Lung (tissue), 11 donors: ENCODE measurements at regions not wholly inside any gene's neighbourhood (a gene's known extent, or its start where the extent isn't known, plus 50 kb on each side); places are given as distances from the start of the nearest gene placed in this dataset.

ENCODE experiments used
- ATAC-seq: fragments of 200-7000 bp; cut with Tn5 transposase; one replicate; pipeline ENCODE4 v1.9.1; 2020; ENCODE audit warnings: moderate number of reproducible peaks; ENCODE audit not compliant: insufficient read depth, low FRiP score
- DNase-seq, 3 donors: peaks; one replicate each; pipeline ENCODE4 v3.0.0-alpha.2; 2013 to 2017
- H3K27ac ChIP-seq, 2 donors: one replicate each; pipeline ENCODE4 v1.5.1; 2013; ENCODE audit warnings: mild to moderate bottlenecking in 2 of 2, moderate library complexity in 2 of 2, control low read depth in 1 of 2, inconsistent platforms in 1 of 2, low read depth in 1 of 2, low read length in 1 of 2
- H3K27me3 ChIP-seq, 3 donors: one replicate each; pipeline ENCODE4 v1.5.1; 2013; ENCODE audit warnings: low read length in 2 of 3; ENCODE audit not compliant: control insufficient read depth in 3 of 3, insufficient read depth in 3 of 3
- H3K36me3 ChIP-seq, 4 donors: one replicate each; pipeline ENCODE4 v1.5.1; 2013; ENCODE audit warnings: low read length in 4 of 4, mild to moderate bottlenecking in 1 of 4, moderate library complexity in 1 of 4; ENCODE audit not compliant: control insufficient read depth in 4 of 4, insufficient read depth in 4 of 4
- H3K4me1 ChIP-seq, 5 donors: one replicate each; pipeline ENCODE4 v1.5.1; 2013; ENCODE audit warnings: low read length in 5 of 5, mild to moderate bottlenecking in 2 of 5, moderate library complexity in 1 of 5; ENCODE audit not compliant: control insufficient read depth in 5 of 5, insufficient read depth in 5 of 5
- H3K4me3 ChIP-seq: one replicate; pipeline ENCODE4 v1.5.1; 2013; ENCODE audit warnings: mild to moderate bottlenecking, control low read depth, moderate library complexity
- H3K9ac ChIP-seq, 2 donors: one replicate each; pipeline ENCODE4 v1.5.1; 2013; ENCODE audit warnings: low read length in 2 of 2, control low read depth in 1 of 2; ENCODE audit not compliant: insufficient read depth in 1 of 2
- H3K9me3 ChIP-seq, 4 donors: one replicate each; pipeline ENCODE4 v1.5.1; 2013; ENCODE audit warnings: low read length in 3 of 4, mild to moderate bottlenecking in 1 of 4, moderate library complexity in 1 of 4; ENCODE audit not compliant: control insufficient read depth in 4 of 4, insufficient read depth in 3 of 4
- WGBS, 2 donors: extraction: QIAGEN DNeasy Blood & Tissue Kit; methylation state at CpG; one replicate each; pipeline ENCODE4 v1.1.7; 2013; 5-methylcytosine and 5-hydroxymethylcytosine counted together
- TF ChIP-seq, protein P1 (sequence below): IDR thresholded peaks from 2 replicates; pipeline ENCODE4 v1.5.1; 2012; ENCODE audit warnings: mild to moderate bottlenecking; ENCODE audit errors: control extremely low read depth, extremely low read depth
- donor health status: control.
- donor health status: control.
- donor health status: Bipolar disorder and iron deficiency.
- donor health status: healthy.
- donor health status: DM: yes; HTN: yes; CAD: no.

DNA sequence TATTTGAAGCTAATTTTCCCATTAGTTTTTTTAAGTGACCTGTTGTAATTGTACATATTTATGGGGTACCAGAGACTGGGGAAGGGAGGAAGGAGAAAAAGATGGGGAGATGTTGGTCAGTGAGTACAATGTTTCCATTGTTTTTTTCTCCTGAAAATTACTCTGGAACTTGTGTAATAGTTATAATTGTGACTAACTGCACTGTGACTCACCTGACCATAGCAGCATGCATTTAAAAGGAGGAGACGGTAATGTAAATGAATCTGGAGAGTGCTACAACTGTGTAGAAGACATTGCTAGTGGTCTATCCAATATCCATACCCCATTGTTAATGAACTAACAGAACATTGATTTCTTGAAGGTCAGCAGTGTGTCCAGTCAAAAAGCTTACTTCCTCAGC, 133.4 kb downstream of the RFPL4B start:
- no peak for DNase-seq

DNA sequence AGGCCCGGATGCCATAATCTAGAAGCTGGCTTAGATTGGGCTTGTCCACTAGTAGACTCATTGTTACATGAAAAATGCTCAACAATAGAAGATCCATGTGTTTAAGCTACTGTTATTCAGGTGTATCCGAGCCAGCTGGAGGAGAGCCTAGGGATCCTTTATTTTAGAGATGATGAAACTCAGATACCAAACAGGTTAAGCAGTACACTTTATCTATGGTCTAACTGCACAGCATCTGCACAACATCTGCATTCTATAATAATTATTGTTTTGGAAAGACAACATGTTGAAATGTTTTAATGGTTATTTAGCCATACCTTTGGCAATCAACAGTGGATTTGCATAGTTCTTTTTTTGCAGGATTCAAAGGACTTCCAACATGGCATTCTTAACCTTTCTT, 134.1 kb downstream of the RFPL4B start:
- no peaks in the 10 kb centered on the region for H3K36me3 ChIP-seq
- ATAC-seq, result no peak
- no peak for DNase-seq
- H3K4me3 ChIP-seq, result no peak overlapping the region
- TF ChIP-seq, protein P1, sequence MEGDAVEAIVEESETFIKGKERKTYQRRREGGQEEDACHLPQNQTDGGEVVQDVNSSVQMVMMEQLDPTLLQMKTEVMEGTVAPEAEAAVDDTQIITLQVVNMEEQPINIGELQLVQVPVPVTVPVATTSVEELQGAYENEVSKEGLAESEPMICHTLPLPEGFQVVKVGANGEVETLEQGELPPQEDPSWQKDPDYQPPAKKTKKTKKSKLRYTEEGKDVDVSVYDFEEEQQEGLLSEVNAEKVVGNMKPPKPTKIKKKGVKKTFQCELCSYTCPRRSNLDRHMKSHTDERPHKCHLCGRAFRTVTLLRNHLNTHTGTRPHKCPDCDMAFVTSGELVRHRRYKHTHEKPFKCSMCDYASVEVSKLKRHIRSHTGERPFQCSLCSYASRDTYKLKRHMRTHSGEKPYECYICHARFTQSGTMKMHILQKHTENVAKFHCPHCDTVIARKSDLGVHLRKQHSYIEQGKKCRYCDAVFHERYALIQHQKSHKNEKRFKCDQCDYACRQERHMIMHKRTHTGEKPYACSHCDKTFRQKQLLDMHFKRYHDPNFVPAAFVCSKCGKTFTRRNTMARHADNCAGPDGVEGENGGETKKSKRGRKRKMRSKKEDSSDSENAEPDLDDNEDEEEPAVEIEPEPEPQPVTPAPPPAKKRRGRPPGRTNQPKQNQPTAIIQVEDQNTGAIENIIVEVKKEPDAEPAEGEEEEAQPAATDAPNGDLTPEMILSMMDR, result no peak
- WGBS, 2 donors, result 86% methylated on average over 2 of the region's 2 CpGs
- no peak overlapping the region for H3K27ac ChIP-seq
- no peaks in the 10 kb centered on the region for H3K27me3 ChIP-seq
- no peaks in the 10 kb centered on the region for H3K9me3 ChIP-seq
- peaks cover 0 to 16% (median 0%) of the 10 kb centered on the region in 5 donors for H3K4me1 ChIP-seq
- no peak overlapping the region for H3K9ac ChIP-seq

More for the DNA sequence above, 133.4 kb downstream of the RFPL4B start:
- no peak overlapping the region for H3K4me3 ChIP-seq
- no peaks in the 10 kb centered on the region for H3K9me3 ChIP-seq
- H3K4me1 ChIP-seq, result peaks cover 0 to 10% (median 0%) of the 10 kb centered on the region in 5 donors
- ATAC-seq, result no peak
- H3K27ac ChIP-seq, result no peak overlapping the region
- TF ChIP-seq, protein P1, result no peak
- no peaks in the 10 kb centered on the region for H3K27me3 ChIP-seq
- no peak overlapping the region for H3K9ac ChIP-seq
- 90 to 91% methylated on average over 1 of the region's 1 CpG for WGBS, 2 donors
- no peaks in the 10 kb centered on the region for H3K36me3 ChIP-seq

DNA sequence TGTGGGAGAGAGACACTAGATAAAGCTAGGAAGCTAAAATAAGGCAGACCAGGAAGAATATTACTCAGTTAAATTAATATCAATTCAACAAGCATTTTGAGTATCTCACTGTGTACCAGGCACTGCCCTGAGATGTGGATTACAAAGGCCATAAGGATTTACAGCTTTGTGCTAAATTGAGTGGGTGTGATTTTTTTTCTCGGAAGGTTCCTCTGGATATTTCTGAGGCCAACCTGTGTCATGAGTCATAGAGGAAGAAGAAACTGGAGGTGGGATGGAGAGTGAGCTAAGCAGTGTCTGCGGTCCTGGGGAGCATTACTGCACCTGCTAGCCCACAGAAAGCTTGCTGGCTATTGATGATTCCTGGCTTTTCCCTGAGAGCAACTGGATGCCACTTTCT, 135.2 kb downstream of the RFPL4B start:
- no peak overlapping the region for H3K9ac ChIP-seq
- H3K4me1 ChIP-seq, result peaks cover 0 to 27% (median 0%) of the 10 kb centered on the region in 5 donors
- no peaks in the 10 kb centered on the region for H3K36me3 ChIP-seq
- WGBS, 2 donors, result 89 to 94% methylated on average over 2 of the region's 2 CpGs
- no peak overlapping the region for H3K4me3 ChIP-seq
- H3K27ac ChIP-seq, result no peak overlapping the region
- DNase-seq (no peak), ATAC-seq (no peak)
- no peaks in the 10 kb centered on the region for H3K9me3 ChIP-seq
- TF ChIP-seq, protein P1, result no peak
- H3K27me3 ChIP-seq, result no peaks in the 10 kb centered on the region
